Panc1 (cell line): ENCODE measurements at regions not wholly inside any gene's neighbourhood (a gene's known extent, or its start where the extent isn't known, plus 50 kb on each side); places are given as distances from the start of the nearest gene placed in this dataset.

Experiments used
- SIN3A ChIP-seq: IDR thresholded peaks from 2 replicates; pipeline ENCODE4 v1.6.1; 2012; ENCODE audit warnings: low read depth, mild to moderate bottlenecking, low read length, moderate library complexity, borderline replicate concordance; ENCODE audit not compliant: insufficient read depth
- TCF7L2 ChIP-seq: IDR thresholded peaks from 2 replicates; pipeline ENCODE4 v1.6.1; 2011; ENCODE audit warnings: mild to moderate bottlenecking, low read depth, low read length, inconsistent platforms
- TF ChIP-seq, protein P1 (sequence below), 2 experiments: IDR thresholded peaks; 2 replicates each; pipeline ENCODE4 v1.6.1; 2011 to 2012; ENCODE audit warnings: low read depth in 2 of 2, control low read depth in 1 of 2, low read length in 1 of 2, mild to moderate bottlenecking in 1 of 2, moderate library complexity in 1 of 2; ENCODE audit not compliant: insufficient read depth in 1 of 2
- TF ChIP-seq, protein P2 (sequence below): fragments of 450-650 bp; IDR thresholded peaks from 2 replicates; pipeline ENCODE4 v1.5.1; 2017; ENCODE audit warnings: mild to moderate bottlenecking

GRCh38 chr10:131679926-131680325, 220.9 kb upstream of the PPP2R2D start:
- TF ChIP-seq, protein P1, sequence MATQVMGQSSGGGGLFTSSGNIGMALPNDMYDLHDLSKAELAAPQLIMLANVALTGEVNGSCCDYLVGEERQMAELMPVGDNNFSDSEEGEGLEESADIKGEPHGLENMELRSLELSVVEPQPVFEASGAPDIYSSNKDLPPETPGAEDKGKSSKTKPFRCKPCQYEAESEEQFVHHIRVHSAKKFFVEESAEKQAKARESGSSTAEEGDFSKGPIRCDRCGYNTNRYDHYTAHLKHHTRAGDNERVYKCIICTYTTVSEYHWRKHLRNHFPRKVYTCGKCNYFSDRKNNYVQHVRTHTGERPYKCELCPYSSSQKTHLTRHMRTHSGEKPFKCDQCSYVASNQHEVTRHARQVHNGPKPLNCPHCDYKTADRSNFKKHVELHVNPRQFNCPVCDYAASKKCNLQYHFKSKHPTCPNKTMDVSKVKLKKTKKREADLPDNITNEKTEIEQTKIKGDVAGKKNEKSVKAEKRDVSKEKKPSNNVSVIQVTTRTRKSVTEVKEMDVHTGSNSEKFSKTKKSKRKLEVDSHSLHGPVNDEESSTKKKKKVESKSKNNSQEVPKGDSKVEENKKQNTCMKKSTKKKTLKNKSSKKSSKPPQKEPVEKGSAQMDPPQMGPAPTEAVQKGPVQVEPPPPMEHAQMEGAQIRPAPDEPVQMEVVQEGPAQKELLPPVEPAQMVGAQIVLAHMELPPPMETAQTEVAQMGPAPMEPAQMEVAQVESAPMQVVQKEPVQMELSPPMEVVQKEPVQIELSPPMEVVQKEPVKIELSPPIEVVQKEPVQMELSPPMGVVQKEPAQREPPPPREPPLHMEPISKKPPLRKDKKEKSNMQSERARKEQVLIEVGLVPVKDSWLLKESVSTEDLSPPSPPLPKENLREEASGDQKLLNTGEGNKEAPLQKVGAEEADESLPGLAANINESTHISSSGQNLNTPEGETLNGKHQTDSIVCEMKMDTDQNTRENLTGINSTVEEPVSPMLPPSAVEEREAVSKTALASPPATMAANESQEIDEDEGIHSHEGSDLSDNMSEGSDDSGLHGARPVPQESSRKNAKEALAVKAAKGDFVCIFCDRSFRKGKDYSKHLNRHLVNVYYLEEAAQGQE (IDR thresholded peaks at IDR 0.05; ENCODE audit: insufficient read depth in 1 of 2, low read depth in 2 of 2, low read length in 1 of 2), result no peak
- TF ChIP-seq, protein P2, sequence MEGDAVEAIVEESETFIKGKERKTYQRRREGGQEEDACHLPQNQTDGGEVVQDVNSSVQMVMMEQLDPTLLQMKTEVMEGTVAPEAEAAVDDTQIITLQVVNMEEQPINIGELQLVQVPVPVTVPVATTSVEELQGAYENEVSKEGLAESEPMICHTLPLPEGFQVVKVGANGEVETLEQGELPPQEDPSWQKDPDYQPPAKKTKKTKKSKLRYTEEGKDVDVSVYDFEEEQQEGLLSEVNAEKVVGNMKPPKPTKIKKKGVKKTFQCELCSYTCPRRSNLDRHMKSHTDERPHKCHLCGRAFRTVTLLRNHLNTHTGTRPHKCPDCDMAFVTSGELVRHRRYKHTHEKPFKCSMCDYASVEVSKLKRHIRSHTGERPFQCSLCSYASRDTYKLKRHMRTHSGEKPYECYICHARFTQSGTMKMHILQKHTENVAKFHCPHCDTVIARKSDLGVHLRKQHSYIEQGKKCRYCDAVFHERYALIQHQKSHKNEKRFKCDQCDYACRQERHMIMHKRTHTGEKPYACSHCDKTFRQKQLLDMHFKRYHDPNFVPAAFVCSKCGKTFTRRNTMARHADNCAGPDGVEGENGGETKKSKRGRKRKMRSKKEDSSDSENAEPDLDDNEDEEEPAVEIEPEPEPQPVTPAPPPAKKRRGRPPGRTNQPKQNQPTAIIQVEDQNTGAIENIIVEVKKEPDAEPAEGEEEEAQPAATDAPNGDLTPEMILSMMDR, result no peak
- no peak for TF ChIP-seq TCF7L2
- no peak for TF ChIP-seq SIN3A
